NCI-H128 (cell line): ENCODE measurements at regions not wholly inside any gene's neighbourhood (a gene's known extent, or its start where the extent isn't known, plus 50 kb on each side); places are given as distances from the start of the nearest gene placed in this dataset.

Source experiments
- DNase-seq: peaks from one replicate; lab custom pipeline; 2025; ENCODE audit not compliant: unreplicated experiment; lab: John Stamatoyannopoulos, UW

DNA sequence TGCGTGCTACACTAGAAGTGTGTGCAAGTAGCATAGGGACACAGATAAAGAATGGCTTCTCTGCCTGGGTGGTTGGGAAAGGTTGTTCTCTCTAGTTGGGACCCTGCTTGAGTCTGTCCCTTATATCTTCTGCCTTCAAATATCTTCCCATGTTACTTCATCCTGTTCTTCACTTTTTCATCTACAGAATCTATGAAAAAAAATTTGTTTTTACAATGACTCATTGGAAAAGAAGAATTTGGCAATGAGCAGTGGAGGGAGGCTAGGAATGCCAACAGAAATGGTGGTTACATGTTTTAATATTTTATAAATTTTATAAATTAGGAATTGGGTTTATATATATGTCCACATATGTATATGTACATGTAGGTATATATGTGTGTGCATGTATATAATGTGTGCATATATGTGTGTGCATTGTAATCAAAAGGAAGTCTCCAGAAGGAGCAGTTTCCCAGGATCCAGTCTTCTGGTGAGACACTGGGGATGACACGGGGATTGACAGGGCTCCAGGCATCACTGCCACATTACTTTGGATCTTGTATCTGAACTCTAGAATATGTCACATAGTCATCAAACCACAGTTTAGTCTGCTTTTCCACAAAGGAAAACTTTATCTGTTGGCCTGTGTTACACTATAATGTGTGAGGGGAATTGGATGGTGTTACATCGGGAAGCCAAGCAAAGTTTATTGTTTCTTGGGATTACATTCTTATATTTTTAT is 75.3 kb upstream of the RIPOR2 start:
- DNase-seq = no peak

DNA sequence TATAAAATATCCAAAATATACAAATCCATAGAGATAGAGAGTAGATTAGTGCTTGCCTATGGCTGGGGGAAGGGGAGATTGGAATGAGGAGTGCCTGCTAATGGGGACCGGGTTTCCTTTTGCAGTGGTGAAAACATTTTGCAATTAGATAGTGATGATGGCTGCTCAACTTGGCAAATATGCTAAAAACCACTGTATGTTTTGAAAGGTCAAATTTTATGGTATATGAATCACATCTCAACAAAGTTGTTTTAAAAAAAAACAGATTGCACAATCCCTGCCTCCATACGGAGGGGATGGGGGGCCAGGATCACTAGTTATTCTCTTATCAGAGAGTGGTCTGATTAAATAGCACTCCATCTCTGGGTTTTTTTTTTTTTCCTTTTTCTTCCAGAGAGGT is 76.9 kb upstream of the RIPOR2 start:
- no peak for DNase-seq

- no peak for DNase-seq
Observed at GRCh38 chr6:25013246-25013645, 77.5 kb upstream of the RIPOR2 start.

- no peak for DNase-seq
Observed at GRCh38 chr6:25014369-25014768, 78.6 kb upstream of the RIPOR2 start.

DNA sequence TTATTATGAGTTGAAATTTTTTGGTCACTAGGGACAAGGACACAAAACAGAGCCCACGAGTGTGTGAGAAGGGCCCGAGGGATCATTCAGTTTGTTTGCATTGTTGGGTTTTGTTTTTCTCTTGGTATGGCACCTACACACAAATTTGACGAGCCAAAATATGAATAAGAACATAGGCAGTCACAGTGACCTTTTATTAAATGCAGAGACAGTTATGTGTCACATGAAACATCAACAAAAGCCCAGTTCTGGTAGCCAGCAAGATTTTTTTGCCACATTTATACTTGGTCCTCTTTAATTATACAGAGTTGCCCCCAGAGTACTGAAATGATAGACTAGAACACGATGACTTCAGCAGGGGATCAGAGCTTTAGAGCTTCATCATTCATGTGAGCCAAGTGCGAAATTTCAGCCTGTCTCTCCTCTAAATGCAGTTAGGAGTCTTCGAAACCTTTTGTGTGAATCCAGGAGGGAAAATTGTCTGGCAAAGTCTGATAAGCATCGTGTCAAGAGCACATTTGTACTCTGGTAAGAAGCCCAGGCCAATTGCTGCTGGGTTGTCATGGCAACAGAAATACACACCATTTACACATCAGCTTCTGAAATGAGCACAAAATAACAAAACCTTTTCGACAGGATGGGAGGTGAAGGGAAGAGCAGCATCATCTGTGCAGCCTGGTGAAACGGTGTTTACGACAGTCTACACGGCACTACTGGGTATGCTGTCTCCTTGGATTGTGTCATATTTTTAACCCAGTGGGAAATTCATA is 79.2 kb upstream of the RIPOR2 start:
- DNase-seq = no peak

GRCh38 chr6:25016014-25016720 is 80.4 kb upstream of the RIPOR2 start:
- DNase-seq = no peak

- DNase-seq = no peak
Observed at GRCh38 chr6:25017486-25017885, 81.7 kb upstream of the RIPOR2 start.

DNA sequence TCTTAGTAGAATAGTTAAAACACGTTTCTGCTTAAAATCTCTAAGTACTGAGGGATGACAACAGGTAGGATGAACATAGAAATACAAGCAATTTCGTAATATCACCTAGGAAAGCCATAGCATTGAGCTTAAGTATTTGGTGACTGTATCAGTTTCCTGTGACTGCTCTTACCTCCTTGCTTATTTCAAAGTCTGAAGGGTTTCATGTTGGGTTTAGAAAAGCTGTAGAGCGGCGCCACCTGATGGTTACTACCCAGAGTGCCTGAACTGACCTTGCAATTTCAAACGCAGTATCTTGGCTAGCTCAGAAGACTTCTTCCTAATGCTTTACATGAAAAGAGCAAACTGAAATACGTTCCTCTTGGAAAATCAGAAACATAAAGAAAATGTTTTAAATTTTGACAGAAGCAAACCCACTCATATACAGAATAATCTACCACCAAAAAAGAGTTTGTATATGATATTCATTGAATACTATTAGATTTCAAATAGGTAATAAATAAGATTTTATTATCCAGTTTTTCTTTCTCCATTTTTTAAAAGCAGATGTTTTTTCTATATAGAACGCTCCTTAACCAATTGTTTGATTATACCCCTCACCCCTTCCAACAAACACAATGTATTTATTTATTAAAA is 82.3 kb upstream of the RIPOR2 start:
- no peak for DNase-seq

- no peak for DNase-seq
Observed at GRCh38 chr6:25018568-25018954, 82.8 kb upstream of the RIPOR2 start.

GRCh38 chr6:25022140-25022553 is 86.4 kb upstream of the RIPOR2 start:
- no peak for DNase-seq

DNA sequence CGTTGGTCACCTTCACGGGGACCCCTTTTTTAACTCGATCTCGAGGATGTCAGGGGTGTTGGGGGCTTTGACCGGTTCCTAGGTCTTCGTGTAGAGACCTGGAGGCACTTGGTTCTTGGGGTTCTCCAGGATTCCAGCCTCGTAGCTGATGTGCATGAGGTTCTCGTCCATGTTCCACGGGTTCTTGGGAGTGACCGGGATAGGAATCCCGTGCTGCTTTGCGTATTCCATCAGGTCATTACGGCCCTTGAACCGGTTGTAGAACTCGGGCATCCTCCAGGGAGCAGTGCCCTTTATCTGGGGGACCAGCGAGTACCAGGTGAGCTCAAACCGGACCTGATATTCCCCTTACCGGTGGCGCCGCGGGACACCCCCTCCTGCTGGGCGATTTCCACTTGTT is 88.0 kb upstream of the RIPOR2 start:
- no peak for DNase-seq

- DNase-seq = no peak
Observed at GRCh38 chr6:25024821-25025220, 89.1 kb upstream of the RIPOR2 start.

GRCh38 chr6:25025248-25025918 is 89.6 kb upstream of the RIPOR2 start:
- DNase-seq = no peak

DNA sequence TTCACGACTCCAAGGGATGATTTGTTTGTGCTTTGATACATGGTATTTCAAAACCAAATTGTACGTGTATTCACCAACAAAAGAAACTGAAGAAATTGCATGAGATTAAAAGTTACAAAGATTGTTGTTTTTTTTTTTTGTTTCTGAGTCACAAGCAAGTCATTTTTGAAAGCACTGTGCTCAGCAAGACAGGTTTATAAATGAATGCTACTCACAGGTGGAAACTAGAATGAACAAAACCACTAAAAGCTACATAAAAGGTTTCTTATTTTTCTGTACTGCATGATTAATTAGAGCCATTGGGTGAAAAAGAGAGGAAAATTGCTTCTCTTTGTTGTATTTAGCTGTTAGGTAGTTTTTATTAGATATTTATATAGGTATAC is 90.2 kb upstream of the RIPOR2 start:
- DNase-seq = no peak

DNA sequence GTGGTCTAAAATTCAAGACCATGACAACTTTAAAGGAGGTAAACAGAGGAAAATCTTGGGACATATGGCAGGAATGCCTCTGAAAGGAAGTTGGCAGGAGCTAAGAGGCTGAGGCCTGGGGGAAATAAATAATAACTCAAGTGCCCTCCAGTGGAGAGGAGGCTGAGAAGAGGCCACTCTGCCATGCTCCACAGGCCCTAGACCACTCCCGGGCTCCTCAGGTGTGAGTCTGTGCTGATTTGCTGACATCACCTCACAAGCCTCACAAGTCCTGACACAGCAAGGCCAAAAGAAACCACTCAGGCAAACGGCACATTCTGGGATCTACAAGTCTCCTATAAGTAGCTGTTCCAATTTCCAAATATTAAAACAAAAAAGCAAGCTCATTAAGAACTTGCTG is 91.0 kb upstream of the RIPOR2 start:
- DNase-seq = peak; percentile 61

GRCh38 chr6:25027221-25027916 is 91.6 kb upstream of the RIPOR2 start:
- no peak for DNase-seq

GRCh38 chr6:25028328-25028727 is 92.6 kb upstream of the RIPOR2 start:
- no peak for DNase-seq

DNA sequence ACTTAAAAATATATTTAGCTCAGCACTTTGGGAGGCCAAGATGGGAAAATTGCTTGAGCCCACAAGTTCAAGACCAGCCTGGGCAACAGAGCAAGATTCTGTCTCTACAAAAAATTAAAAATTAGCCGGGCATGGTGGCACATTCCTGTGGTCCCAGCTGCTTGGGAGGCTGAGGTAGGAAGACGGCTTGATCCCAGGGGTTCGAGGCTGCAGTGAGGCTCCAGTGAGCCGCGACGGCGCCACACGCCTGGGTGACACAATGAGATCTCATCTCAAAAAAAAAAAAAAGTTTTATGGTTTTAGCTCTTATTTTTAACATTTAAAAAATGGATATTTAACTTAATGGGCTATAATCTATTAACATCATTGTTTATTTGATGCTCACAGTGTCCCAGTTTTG is 97.2 kb upstream of the RIPOR2 start:
- DNase-seq = no peak

DNA sequence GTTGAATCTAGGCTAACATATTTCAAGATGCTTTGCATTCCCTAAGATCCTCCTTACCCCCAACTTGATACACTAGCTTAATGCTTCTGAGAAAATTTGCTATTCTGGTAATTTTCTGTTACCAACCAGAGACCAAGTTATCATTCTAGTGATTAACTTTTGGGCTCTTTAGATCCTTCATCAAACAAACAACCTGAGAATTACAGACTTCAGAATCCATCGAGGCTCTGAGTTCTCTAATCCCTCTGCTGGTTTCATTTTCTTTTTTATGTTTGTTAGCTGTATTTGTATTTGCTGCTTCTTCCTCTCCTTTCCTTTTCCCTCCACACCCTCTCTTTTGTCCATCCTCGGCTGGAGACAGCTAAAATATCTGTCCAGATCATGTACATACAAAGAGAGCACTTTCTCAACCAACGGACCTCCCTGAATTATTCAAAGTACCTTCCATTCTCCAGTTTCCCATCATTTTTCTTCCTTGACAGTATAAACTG is 98.7 kb upstream of the RIPOR2 start:
- DNase-seq = no peak

DNA sequence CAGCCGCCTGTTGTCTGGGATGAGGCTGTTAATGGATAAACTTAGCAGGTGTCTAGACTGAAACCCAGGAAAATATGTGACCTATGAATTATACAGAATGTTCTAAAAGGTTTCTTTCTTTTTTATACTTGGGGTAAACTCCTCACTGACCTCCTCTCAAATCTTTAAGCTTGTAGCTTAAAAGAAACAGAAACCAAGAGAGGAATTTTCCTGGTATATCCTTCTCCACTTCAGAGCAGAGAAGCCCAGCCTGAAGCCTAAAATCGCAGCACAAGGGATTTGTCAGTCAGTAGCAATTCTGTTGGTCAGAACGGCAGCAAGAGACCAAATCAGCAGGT is 99.4 kb upstream of the RIPOR2 start:
- no peak for DNase-seq
